GM21576 (cell line): ENCODE measurements at regions not wholly inside any gene's neighbourhood (a gene's known extent, or its start where the extent isn't known, plus 50 kb on each side); places are given as distances from the start of the nearest gene placed in this dataset.

ENCODE experiments used
- ATAC-seq: cut with Tn5 transposase; IDR thresholded peaks from one replicate; pipeline ENCODE4 v1.9.1; 2021; ENCODE audit warnings: mild to moderate bottlenecking, moderate library complexity; ENCODE audit not compliant: unreplicated experiment

DNA sequence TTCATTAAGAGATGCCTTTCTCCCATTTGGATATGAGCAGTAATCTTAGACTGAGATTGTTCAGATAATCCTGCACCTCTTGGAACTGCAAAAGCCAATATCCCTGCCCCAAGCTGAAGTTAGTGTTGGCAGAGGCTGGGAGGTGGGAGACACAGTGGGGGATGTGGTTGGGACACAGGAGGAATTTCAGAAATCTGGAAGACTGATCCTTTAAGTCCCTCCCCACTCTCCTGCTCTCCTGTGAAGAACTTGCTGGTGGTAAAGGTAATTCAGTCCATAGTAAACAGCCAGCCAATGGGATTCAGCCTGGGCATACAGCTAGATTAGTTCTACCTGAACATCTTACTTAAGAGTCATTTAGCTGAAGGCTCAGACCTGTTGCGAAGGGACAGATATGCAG, 50.0 kb upstream of the TMEM178A start:
- no peak for ATAC-seq
